ENCODE measurements at regions not wholly inside any gene's neighbourhood (a gene's known extent, or its start where the extent isn't known, plus 50 kb on each side); places are given as distances from the start of the nearest gene placed in this dataset.
A peak's percentile ranks its signal among the peaks of the same experiment; 100 is the strongest.

- peaks cover 0 to 7% (median 0%) of the 10 kb centered on the region in 4 donors for H3K9me3 ChIP-seq (ENCODE audit: control insufficient read depth in 4 of 4, insufficient read depth in 3 of 4, low read length in 3 of 4)
- H3K27me3 ChIP-seq (ENCODE audit: control insufficient read depth in 3 of 3, insufficient read depth in 3 of 3, low read length in 2 of 3): peaks cover 0 to 40% (median 38%) of the 10 kb centered on the region in 3 donors
- ATAC-seq (ENCODE audit: insufficient read depth, low FRiP score): no peak
- no peak for DNase-seq
- peaks cover 0 to 24% (median 9%) of the 10 kb centered on the region in 5 donors for H3K4me1 ChIP-seq (ENCODE audit: control insufficient read depth in 5 of 5, insufficient read depth in 5 of 5, low read length in 5 of 5)
- no peak overlapping the region for H3K9ac ChIP-seq (ENCODE audit: insufficient read depth in 1 of 2, low read length in 2 of 2)
- H3K4me3 ChIP-seq: peak overlapping the region; percentile 20
- TF ChIP-seq CTCF (IDR thresholded peaks at IDR 0.05; ENCODE audit: control extremely low read depth, extremely low read depth): no peak
- no peaks in the 10 kb centered on the region for H3K36me3 ChIP-seq (ENCODE audit: control insufficient read depth in 4 of 4, insufficient read depth in 4 of 4, low read length in 4 of 4)
- WGBS, 2 donors: 4% methylated on average over 96 to 147 of the region's 147 CpGs
- no peak overlapping the region for H3K27ac ChIP-seq (ENCODE audit: low read depth in 1 of 2, low read length in 1 of 2)
Measured at GRCh38 chr15:31483053-31483985, 156.7 kb downstream of the KLF13 start.

GRCh38 chr15:31483986-31484951 lies 157.6 kb downstream of the KLF13 start:
- ATAC-seq (ENCODE audit: insufficient read depth, low FRiP score) (no peak), DNase-seq (no peak)
- 58 to 66% methylated on average over 81 to 100 of the region's 100 CpGs for WGBS, 2 donors
- Histone ChIP-seq H3K9ac (ENCODE audit: insufficient read depth in 1 of 2, low read length in 2 of 2) (no peak overlapping the region), H3K4me1 (ENCODE audit: control insufficient read depth in 5 of 5, insufficient read depth in 5 of 5, low read length in 5 of 5) (peaks cover 0 to 15% (median 5%) of the 10 kb centered on the region in 5 donors), H3K27me3 (ENCODE audit: control insufficient read depth in 3 of 3, insufficient read depth in 3 of 3, low read length in 2 of 3) (peaks cover 0 to 40% (median 38%) of the 10 kb centered on the region in 3 donors), H3K4me3 (no peak overlapping the region), H3K9me3 (ENCODE audit: control insufficient read depth in 4 of 4, insufficient read depth in 3 of 4, low read length in 3 of 4) (peaks cover 0 to 7% (median 0%) of the 10 kb centered on the region in 4 donors), H3K36me3 (ENCODE audit: control insufficient read depth in 4 of 4, insufficient read depth in 4 of 4, low read length in 4 of 4) (no peaks in the 10 kb centered on the region), H3K27ac (ENCODE audit: low read depth in 1 of 2, low read length in 1 of 2) (no peak overlapping the region)
- no peak for TF ChIP-seq CTCF (IDR thresholded peaks at IDR 0.05; ENCODE audit: control extremely low read depth, extremely low read depth)

- Histone ChIP-seq H3K27me3 (ENCODE audit: control insufficient read depth in 3 of 3, insufficient read depth in 3 of 3, low read length in 2 of 3) (peaks cover 0 to 40% (median 38%) of the 10 kb centered on the region in 3 donors), H3K4me1 (ENCODE audit: control insufficient read depth in 5 of 5, insufficient read depth in 5 of 5, low read length in 5 of 5) (peaks cover 0 to 15% (median 5%) of the 10 kb centered on the region in 5 donors), H3K9me3 (ENCODE audit: control insufficient read depth in 4 of 4, insufficient read depth in 3 of 4, low read length in 3 of 4) (peaks cover 0 to 7% (median 0%) of the 10 kb centered on the region in 4 donors), H3K4me3 (no peak overlapping the region), H3K9ac (ENCODE audit: insufficient read depth in 1 of 2, low read length in 2 of 2) (no peak overlapping the region), H3K36me3 (ENCODE audit: control insufficient read depth in 4 of 4, insufficient read depth in 4 of 4, low read length in 4 of 4) (no peaks in the 10 kb centered on the region), H3K27ac (ENCODE audit: low read depth in 1 of 2, low read length in 1 of 2) (no peak overlapping the region)
- no peak for TF ChIP-seq CTCF (IDR thresholded peaks at IDR 0.05; ENCODE audit: control extremely low read depth, extremely low read depth)
- DNase-seq (no peak), ATAC-seq (ENCODE audit: insufficient read depth, low FRiP score) (no peak)
- WGBS, 2 donors: 98% methylated on average over 5 of the region's 5 CpGs
Measured at GRCh38 chr15:31484986-31485385, 158.4 kb downstream of the KLF13 start.

All from lung (tissue), 11 donors.